ENCODE measurements at regions not wholly inside any gene's neighbourhood (a gene's known extent, or its start where the extent isn't known, plus 50 kb on each side); places are given as distances from the start of the nearest gene placed in this dataset.

DNA sequence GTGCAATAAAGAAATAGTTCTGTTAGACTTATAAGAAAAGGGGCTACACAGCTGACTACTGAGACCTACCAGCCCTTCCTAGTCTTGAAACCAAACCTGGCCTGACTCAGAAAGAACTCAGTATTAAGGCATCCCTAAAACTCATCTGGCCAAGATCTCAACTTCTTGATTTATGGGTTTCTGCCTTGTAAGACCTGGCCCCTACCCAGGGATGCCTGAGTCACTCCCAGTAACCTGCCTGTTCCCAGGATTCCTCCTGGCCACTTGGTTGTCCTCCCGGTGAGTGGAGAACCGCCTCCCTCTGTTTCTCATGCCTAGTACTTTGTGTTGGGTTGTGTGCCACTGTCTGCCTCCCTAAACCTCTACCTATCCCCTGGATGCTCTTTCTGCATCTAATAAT is 189.4 kb upstream of the PREP start:
- ATAC-seq (no peak), FAIRE-seq (no peak)

DNA sequence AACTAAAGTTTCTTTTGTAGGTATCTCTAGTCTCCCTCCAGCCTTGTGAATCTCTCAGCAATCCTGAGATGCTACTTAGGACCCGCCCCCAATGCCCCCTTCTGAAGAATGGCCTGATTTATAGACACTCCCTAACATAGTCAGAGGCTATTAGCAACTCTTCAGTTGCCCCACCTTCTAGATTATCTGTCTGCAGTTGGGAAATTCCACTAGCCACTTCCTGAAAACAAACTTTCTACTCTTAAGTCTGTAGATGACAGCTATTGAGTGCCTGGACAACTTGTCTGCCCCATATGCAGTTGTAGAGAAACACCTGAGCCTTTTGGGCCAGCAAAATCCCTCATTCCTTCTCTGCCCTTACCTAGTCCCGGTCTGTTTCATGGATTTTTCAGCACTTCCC is 188.2 kb upstream of the PREP start:
- ATAC-seq = no peak
- TF ChIP-seq, protein P1, sequence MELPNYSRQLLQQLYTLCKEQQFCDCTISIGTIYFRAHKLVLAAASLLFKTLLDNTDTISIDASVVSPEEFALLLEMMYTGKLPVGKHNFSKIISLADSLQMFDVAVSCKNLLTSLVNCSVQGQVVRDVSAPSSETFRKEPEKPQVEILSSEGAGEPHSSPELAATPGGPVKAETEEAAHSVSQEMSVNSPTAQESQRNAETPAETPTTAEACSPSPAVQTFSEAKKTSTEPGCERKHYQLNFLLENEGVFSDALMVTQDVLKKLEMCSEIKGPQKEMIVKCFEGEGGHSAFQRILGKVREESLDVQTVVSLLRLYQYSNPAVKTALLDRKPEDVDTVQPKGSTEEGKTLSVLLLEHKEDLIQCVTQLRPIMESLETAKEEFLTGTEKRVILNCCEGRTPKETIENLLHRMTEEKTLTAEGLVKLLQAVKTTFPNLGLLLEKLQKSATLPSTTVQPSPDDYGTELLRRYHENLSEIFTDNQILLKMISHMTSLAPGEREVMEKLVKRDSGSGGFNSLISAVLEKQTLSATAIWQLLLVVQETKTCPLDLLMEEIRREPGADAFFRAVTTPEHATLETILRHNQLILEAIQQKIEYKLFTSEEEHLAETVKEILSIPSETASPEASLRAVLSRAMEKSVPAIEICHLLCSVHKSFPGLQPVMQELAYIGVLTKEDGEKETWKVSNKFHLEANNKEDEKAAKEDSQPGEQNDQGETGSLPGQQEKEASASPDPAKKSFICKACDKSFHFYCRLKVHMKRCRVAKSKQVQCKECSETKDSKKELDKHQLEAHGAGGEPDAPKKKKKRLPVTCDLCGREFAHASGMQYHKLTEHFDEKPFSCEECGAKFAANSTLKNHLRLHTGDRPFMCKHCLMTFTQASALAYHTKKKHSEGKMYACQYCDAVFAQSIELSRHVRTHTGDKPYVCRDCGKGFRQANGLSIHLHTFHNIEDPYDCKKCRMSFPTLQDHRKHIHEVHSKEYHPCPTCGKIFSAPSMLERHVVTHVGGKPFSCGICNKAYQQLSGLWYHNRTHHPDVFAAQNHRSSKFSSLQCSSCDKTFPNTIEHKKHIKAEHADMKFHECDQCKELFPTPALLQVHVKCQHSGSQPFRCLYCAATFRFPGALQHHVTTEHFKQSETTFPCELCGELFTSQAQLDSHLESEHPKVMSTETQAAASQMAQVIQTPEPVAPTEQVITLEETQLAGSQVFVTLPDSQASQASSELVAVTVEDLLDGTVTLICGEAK (IDR thresholded peaks at IDR 0.05) = no peak
- TF ChIP-seq, protein P1 (CRISPR knock-in tag; IDR thresholded peaks at IDR 0.05) = no peak
- TF ChIP-seq, protein P2, sequence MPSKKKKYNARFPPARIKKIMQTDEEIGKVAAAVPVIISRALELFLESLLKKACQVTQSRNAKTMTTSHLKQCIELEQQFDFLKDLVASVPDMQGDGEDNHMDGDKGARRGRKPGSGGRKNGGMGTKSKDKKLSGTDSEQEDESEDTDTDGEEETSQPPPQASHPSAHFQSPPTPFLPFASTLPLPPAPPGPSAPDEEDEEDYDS (CRISPR knock-in tag; IDR thresholded peaks at IDR 0.05) = no peak
- no peak for TF ChIP-seq ZSCAN9 (CRISPR knock-in tag; IDR thresholded peaks at IDR 0.05; ENCODE audit: borderline replicate concordance)
- no peak for TF ChIP-seq ARID2 (CRISPR knock-in tag; IDR thresholded peaks at IDR 0.05; ENCODE audit: borderline replicate concordance)
- TF ChIP-seq PITX1 (CRISPR knock-in tag; IDR thresholded peaks at IDR 0.05) = no peak

More for the DNA sequence above, 189.4 kb upstream of the PREP start:
- intact Hi-C loops (cut with micrococcal nuclease; ENCODE audit: unreplicated experiment) = no loop called here
- DNase-seq (ENCODE audit: low spot score) = no peak
- no peak overlapping the region for H2AFZ ChIP-seq (ENCODE audit: low read length)
- ChIA-PET POLR2A (no interaction called here), CTCF (ENCODE audit: low intra/inter-chr PET ratio, low total read pairs) (no interaction called here)
- H3K27me3 ChIP-seq (ENCODE audit: control insufficient read depth in 1 of 2, insufficient read depth in 2 of 2, low read length in 2 of 2) = peaks cover 0 to 4% of the 10 kb centered on the region in 2 experiments; a peak in 2 of 5 replicates
- TF ChIP-seq, protein P3, sequence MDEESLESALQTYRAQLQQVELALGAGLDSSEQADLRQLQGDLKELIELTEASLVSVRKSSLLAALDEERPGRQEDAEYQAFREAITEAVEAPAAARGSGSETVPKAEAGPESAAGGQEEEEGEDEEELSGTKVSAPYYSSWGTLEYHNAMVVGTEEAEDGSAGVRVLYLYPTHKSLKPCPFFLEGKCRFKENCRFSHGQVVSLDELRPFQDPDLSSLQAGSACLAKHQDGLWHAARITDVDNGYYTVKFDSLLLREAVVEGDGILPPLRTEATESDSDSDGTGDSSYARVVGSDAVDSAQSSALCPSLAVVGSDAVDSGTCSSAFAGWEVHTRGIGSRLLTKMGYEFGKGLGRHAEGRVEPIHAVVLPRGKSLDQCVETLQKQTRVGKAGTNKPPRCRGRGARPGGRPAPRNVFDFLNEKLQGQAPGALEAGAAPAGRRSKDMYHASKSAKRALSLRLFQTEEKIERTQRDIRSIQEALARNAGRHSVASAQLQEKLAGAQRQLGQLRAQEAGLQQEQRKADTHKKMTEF (CRISPR knock-in tag; IDR thresholded peaks at IDR 0.05) = no peak
- no peak for TF ChIP-seq ZNF850 (CRISPR knock-in tag; conservative IDR thresholded peaks at IDR 0.05)
- TF ChIP-seq ZNF775 (CRISPR knock-in tag; IDR thresholded peaks at IDR 0.05; ENCODE audit: borderline replicate concordance) = no peak
- TF ChIP-seq MYNN (CRISPR knock-in tag; IDR thresholded peaks at IDR 0.05; ENCODE audit: low read depth) = no peak
- no peak overlapping the region for H3K9ac ChIP-seq (ENCODE audit: insufficient read depth, low read depth, low read length)
- no peak overlapping the region for H3K27ac ChIP-seq (ENCODE audit: extremely low read length, insufficient read depth, low read length)
- WGBS (ENCODE audit: low lambda C conversion rate) = 9% methylated on average over 2 of the region's 2 CpGs
- no peaks in the 10 kb centered on the region for H3K9me3 ChIP-seq (ENCODE audit: low read length)
- no peaks in the 10 kb centered on the region for H3K36me3 ChIP-seq (replicated peaks in 1 of 2; ENCODE audit: control insufficient read depth in 1 of 2, insufficient read depth in 2 of 2, low read length in 2 of 2)
- H3K4me3 ChIP-seq (replicated peaks in 1 of 3; ENCODE audit: insufficient read depth in 1 of 3, low read depth in 2 of 3, low read length in 3 of 3) = no peak overlapping the region
- no peaks in the 10 kb centered on the region for H3K4me1 ChIP-seq (ENCODE audit: insufficient read depth, low read length)
- H3K79me2 ChIP-seq (ENCODE audit: insufficient read depth, low read length) = no peaks in the 10 kb centered on the region
- no peaks in the 10 kb centered on the region for H4K20me1 ChIP-seq (ENCODE audit: insufficient read depth, low read length)
- in situ Hi-C loops (cut with HindIII; ENCODE audit: extremely low pct_ligation_motif_present, low pct_unique_long_range_greater_than_20kb) = no loop called here
- BruUV-seq (replicated peaks) = no TSS peak
- no peak overlapping the region for H3K4me2 ChIP-seq (ENCODE audit: low read depth, low read length)

More for the DNA sequence above, 188.2 kb upstream of the PREP start:
- H3K27me3 ChIP-seq (ENCODE audit: control insufficient read depth in 1 of 2, insufficient read depth in 2 of 2, low read length in 2 of 2) = peaks cover 0 to 4% of the 10 kb centered on the region in 2 experiments; a peak in 1 of 5 replicates
- H4K20me1 ChIP-seq (ENCODE audit: insufficient read depth, low read length) = no peaks in the 10 kb centered on the region
- no TSS peak for BruUV-seq (replicated peaks)
- in situ Hi-C loops (cut with HindIII; ENCODE audit: extremely low pct_ligation_motif_present, low pct_unique_long_range_greater_than_20kb) = no loop called here
- no peaks in the 10 kb centered on the region for H3K36me3 ChIP-seq (replicated peaks in 1 of 2; ENCODE audit: control insufficient read depth in 1 of 2, insufficient read depth in 2 of 2, low read length in 2 of 2)
- DNase-seq (ENCODE audit: low spot score) (no peak), FAIRE-seq (no peak)
- 0% methylated on average over 2 of the region's 2 CpGs for WGBS (ENCODE audit: low lambda C conversion rate)
- H3K9me3 ChIP-seq (ENCODE audit: low read length) = no peaks in the 10 kb centered on the region
- no peak overlapping the region for H3K9ac ChIP-seq (ENCODE audit: insufficient read depth, low read depth, low read length)
- H3K4me1 ChIP-seq (ENCODE audit: insufficient read depth, low read length) = no peaks in the 10 kb centered on the region
- intact Hi-C loops (cut with micrococcal nuclease; ENCODE audit: unreplicated experiment) = no loop called here
- no peak overlapping the region for H3K4me2 ChIP-seq (ENCODE audit: low read depth, low read length)
- H3K79me2 ChIP-seq (ENCODE audit: insufficient read depth, low read length) = no peaks in the 10 kb centered on the region
- no peak overlapping the region for H3K4me3 ChIP-seq (replicated peaks in 1 of 3; ENCODE audit: insufficient read depth in 1 of 3, low read depth in 2 of 3, low read length in 3 of 3)
- no peak overlapping the region for H2AFZ ChIP-seq (ENCODE audit: low read length)
- CTCF ChIA-PET (ENCODE audit: low intra/inter-chr PET ratio, low total read pairs) = no interaction called here
- POLR2A ChIA-PET = no interaction called here
- H3K27ac ChIP-seq (ENCODE audit: extremely low read length, insufficient read depth, low read length) = no peak overlapping the region
